SH-SY5Y (cell line): ENCODE measurements at regions not wholly inside any gene's neighbourhood (a gene's known extent, or its start where the extent isn't known, plus 50 kb on each side); places are given as distances from the start of the nearest gene placed in this dataset.

ENCODE experiments used
- GATA2 ChIP-seq: IDR thresholded peaks from 2 replicates; pipeline ENCODE4 v1.6.1; 2011; ENCODE audit warnings: mild to moderate bottlenecking, low read depth, low read length
- GATA3 ChIP-seq: IDR thresholded peaks from 2 replicates; pipeline ENCODE4 v1.6.1; 2011; ENCODE audit warnings: low read depth, mild to moderate bottlenecking, low read length, moderate library complexity

DNA sequence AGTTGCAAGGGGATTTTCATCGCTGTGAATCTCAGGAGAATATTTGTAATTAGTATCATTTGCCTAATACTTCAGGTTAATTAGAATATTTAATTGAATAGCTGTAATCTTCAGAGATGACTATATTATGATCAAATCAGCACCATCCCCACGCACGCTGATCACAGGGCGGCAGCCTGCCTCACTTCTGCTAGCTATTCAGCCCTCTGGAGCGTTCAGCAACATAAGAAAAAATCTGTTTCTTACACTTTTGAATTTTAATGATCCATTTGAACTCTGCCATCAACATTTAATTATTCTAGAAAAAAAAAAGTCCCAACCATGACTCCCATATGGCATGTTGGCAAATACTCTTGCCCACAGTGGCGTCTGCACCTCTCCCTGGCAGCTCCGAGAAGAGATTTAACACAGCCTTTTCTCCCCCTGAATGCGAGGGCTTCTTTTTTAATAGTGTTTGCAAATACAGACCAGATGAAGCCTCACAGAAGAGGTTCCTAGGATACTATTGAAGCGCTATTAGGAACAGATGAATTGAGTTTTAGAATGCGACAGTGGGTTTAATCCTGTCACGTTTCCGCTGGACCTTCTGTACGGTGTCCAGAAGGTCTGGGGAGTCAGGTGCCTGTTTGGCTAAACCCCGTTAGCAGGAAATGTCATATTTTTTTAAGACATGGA is 731.9 kb upstream of the SALL3 start:
- TF ChIP-seq GATA2 = no peak
- no peak for TF ChIP-seq GATA3
